ENCODE measurements at regions not wholly inside any gene's neighbourhood (a gene's known extent, or its start where the extent isn't known, plus 50 kb on each side); places are given as distances from the start of the nearest gene placed in this dataset.

DNA sequence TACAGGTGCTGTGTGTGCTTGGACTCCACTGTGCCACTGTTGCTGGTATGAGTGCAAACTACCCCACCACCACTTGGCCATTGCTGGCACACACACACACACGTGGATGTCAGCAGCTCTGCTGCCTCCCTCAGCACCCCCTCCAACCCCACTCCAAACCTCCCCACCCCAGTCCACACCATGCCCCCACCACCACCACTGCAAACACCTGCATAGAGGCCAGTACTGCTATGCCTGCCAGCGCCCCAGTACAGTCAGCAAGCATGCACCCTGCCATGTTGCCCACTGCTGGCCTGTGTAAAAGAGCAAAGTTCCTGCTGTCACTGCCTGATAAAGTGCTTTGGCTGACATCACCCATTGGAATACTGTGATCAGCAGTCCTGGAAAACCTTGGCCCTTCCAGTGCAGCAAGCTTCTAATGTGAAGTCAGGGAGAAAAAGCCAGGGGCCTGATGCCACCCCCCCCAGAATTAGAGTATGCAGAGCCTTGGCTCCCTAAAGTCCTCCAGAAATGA is 519.2 kb upstream of the PCDH15 start:
- no peak for TF ChIP-seq RORB (CRISPR knock-in tag; IDR thresholded peaks at IDR 0.05)
- TF ChIP-seq, protein P1, sequence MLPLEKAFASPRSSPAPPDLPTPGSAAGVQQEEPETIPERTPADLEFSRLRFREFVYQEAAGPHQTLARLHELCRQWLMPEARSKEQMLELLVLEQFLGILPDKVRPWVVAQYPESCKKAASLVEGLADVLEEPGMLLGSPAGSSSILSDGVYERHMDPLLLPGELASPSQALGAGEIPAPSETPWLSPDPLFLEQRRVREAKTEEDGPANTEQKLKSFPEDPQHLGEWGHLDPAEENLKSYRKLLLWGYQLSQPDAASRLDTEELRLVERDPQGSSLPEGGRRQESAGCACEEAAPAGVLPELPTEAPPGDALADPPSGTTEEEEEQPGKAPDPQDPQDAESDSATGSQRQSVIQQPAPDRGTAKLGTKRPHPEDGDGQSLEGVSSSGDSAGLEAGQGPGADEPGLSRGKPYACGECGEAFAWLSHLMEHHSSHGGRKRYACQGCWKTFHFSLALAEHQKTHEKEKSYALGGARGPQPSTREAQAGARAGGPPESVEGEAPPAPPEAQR (CRISPR knock-in tag; IDR thresholded peaks at IDR 0.05), result no peak
- TF ChIP-seq, protein P2, sequence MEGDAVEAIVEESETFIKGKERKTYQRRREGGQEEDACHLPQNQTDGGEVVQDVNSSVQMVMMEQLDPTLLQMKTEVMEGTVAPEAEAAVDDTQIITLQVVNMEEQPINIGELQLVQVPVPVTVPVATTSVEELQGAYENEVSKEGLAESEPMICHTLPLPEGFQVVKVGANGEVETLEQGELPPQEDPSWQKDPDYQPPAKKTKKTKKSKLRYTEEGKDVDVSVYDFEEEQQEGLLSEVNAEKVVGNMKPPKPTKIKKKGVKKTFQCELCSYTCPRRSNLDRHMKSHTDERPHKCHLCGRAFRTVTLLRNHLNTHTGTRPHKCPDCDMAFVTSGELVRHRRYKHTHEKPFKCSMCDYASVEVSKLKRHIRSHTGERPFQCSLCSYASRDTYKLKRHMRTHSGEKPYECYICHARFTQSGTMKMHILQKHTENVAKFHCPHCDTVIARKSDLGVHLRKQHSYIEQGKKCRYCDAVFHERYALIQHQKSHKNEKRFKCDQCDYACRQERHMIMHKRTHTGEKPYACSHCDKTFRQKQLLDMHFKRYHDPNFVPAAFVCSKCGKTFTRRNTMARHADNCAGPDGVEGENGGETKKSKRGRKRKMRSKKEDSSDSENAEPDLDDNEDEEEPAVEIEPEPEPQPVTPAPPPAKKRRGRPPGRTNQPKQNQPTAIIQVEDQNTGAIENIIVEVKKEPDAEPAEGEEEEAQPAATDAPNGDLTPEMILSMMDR (IDR thresholded peaks at IDR 0.05), result no peak
- TF ChIP-seq, protein P3, sequence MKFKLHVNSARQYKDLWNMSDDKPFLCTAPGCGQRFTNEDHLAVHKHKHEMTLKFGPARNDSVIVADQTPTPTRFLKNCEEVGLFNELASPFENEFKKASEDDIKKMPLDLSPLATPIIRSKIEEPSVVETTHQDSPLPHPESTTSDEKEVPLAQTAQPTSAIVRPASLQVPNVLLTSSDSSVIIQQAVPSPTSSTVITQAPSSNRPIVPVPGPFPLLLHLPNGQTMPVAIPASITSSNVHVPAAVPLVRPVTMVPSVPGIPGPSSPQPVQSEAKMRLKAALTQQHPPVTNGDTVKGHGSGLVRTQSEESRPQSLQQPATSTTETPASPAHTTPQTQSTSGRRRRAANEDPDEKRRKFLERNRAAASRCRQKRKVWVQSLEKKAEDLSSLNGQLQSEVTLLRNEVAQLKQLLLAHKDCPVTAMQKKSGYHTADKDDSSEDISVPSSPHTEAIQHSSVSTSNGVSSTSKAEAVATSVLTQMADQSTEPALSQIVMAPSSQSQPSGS (CRISPR knock-in tag; IDR thresholded peaks at IDR 0.05; ENCODE audit: borderline replicate concordance, low read depth), result no peak
- no peak for TF ChIP-seq ETV6 (CRISPR knock-in tag; IDR thresholded peaks at IDR 0.05)
- TF ChIP-seq, protein P4, sequence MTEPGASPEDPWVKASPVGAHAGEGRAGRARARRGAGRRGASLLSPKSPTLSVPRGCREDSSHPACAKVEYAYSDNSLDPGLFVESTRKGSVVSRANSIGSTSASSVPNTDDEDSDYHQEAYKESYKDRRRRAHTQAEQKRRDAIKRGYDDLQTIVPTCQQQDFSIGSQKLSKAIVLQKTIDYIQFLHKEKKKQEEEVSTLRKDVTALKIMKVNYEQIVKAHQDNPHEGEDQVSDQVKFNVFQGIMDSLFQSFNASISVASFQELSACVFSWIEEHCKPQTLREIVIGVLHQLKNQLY (CRISPR knock-in tag; IDR thresholded peaks at IDR 0.05), result no peak
- TF ChIP-seq, protein P5, sequence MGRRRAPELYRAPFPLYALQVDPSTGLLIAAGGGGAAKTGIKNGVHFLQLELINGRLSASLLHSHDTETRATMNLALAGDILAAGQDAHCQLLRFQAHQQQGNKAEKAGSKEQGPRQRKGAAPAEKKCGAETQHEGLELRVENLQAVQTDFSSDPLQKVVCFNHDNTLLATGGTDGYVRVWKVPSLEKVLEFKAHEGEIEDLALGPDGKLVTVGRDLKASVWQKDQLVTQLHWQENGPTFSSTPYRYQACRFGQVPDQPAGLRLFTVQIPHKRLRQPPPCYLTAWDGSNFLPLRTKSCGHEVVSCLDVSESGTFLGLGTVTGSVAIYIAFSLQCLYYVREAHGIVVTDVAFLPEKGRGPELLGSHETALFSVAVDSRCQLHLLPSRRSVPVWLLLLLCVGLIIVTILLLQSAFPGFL (CRISPR knock-in tag; IDR thresholded peaks at IDR 0.05; ENCODE audit: borderline replicate concordance), result no peak
- no peak for TF ChIP-seq EMX1 (CRISPR knock-in tag; IDR thresholded peaks at IDR 0.05)

Data from WTC11 (cell line).